H9 (cell line): ENCODE measurements at regions not wholly inside any gene's neighbourhood (a gene's known extent, or its start where the extent isn't known, plus 50 kb on each side); places are given as distances from the start of the nearest gene placed in this dataset.

ENCODE experiments used
- DNase-seq: peaks from one replicate; pipeline ENCODE4 v3.0.0-alpha.2; 2017
- H2AFZ ChIP-seq: one replicate; pipeline ENCODE4 v1.6.1; 2013; ENCODE audit warnings: mild to moderate bottlenecking, low read length, control low read depth, moderate library complexity
- H2AK5ac ChIP-seq: 2 replicates; pipeline ENCODE4 v1.6.1; 2013; ENCODE audit warnings: low read length, control low read depth, mixed read lengths; ENCODE audit not compliant: insufficient read length
- H2BK120ac ChIP-seq: one replicate; pipeline ENCODE4 v1.6.1; 2013; ENCODE audit warnings: low read depth, mild to moderate bottlenecking, low read length, control low read depth, inconsistent platforms; ENCODE audit not compliant: poor library complexity, severe bottlenecking
- H2BK12ac ChIP-seq: 2 replicates; pipeline ENCODE4 v1.6.1; 2013; ENCODE audit warnings: low read length, control low read depth, mixed read lengths, low read depth; ENCODE audit not compliant: insufficient read length
- H2BK15ac ChIP-seq: 2 replicates; pipeline ENCODE4 v1.6.1; 2013; ENCODE audit warnings: low read depth, low read length, control low read depth
- H2BK20ac ChIP-seq: one replicate; pipeline ENCODE4 v1.6.1; 2013; ENCODE audit warnings: low read depth, mild to moderate bottlenecking, low read length, control low read depth, inconsistent platforms; ENCODE audit not compliant: poor library complexity, severe bottlenecking
- H2BK5ac ChIP-seq: 2 replicates; pipeline ENCODE4 v1.6.1; 2013; ENCODE audit warnings: low read length, control low read depth, mixed read lengths; ENCODE audit not compliant: insufficient read length
- H3K14ac ChIP-seq: 2 replicates; pipeline ENCODE4 v1.6.1; 2013; ENCODE audit warnings: low read length, control low read depth; ENCODE audit not compliant: insufficient read depth
- H3K18ac ChIP-seq: 2 replicates; pipeline ENCODE4 v1.6.1; 2013; ENCODE audit warnings: low read depth, mild to moderate bottlenecking, mixed read lengths, low read length, control low read depth; ENCODE audit not compliant: insufficient read length
- H3K23ac ChIP-seq: 2 replicates; pipeline ENCODE4 v1.6.1; 2013; ENCODE audit warnings: low read length, control low read depth, mixed read lengths, low read depth; ENCODE audit not compliant: insufficient read length
- H3K23me2 ChIP-seq: 2 replicates; pipeline ENCODE4 v1.6.1; 2013; ENCODE audit warnings: low read depth, mild to moderate bottlenecking, mixed read lengths, low read length, control low read depth; ENCODE audit not compliant: insufficient read length, poor library complexity, severe bottlenecking
- H3K27ac ChIP-seq: 2 replicates; pipeline ENCODE4 v1.5.1; 2013; ENCODE audit warnings: low read length, control low read depth, mixed read lengths, low read depth; ENCODE audit not compliant: insufficient read length
- H3K27me3 ChIP-seq: 2 replicates; pipeline ENCODE4 v1.6.1; 2013; ENCODE audit warnings: low read length, control low read depth, inconsistent platforms; ENCODE audit not compliant: insufficient read depth
- H3K4ac ChIP-seq: 2 replicates; pipeline ENCODE4 v1.6.1; 2013; ENCODE audit warnings: low read depth, mild to moderate bottlenecking, control low read depth, inconsistent platforms, low read length, moderate library complexity
- H3K4me1 ChIP-seq: 2 replicates; pipeline ENCODE4 v1.6.1; 2013; ENCODE audit warnings: low read length, control low read depth, inconsistent platforms; ENCODE audit not compliant: insufficient read depth
- H3K4me2 ChIP-seq: 2 replicates; pipeline ENCODE4 v1.6.1; 2013; ENCODE audit warnings: low read length, control low read depth, mixed read lengths; ENCODE audit not compliant: insufficient read length, insufficient read depth
- H3K56ac ChIP-seq: 2 replicates; pipeline ENCODE4 v1.6.1; 2013; ENCODE audit warnings: low read depth, mild to moderate bottlenecking, mixed read lengths, low read length, control low read depth; ENCODE audit not compliant: insufficient read length
- H3K79me1 ChIP-seq: 2 replicates; pipeline ENCODE4 v1.6.1; 2013; ENCODE audit warnings: low read depth, mild to moderate bottlenecking, moderate library complexity, low read length, control low read depth, inconsistent platforms; ENCODE audit not compliant: insufficient read depth, poor library complexity, severe bottlenecking
- H3K79me2 ChIP-seq: 2 replicates; pipeline ENCODE4 v1.6.1; 2013; ENCODE audit warnings: low read length, control low read depth, inconsistent platforms; ENCODE audit not compliant: insufficient read depth
- H3K9ac ChIP-seq: 2 replicates; pipeline ENCODE4 v1.6.1; 2013; ENCODE audit warnings: low read length, control low read depth, mixed read lengths; ENCODE audit not compliant: insufficient read length; ENCODE audit errors: extremely low read depth
- H3K9me3 ChIP-seq: one replicate; pipeline ENCODE4 v1.6.1; 2013; ENCODE audit warnings: low read depth, low read length, inconsistent platforms; ENCODE audit not compliant: control insufficient read depth
- H3T11ph ChIP-seq: one replicate; pipeline ENCODE4 v1.6.1; 2013; ENCODE audit warnings: mild to moderate bottlenecking, low read length, control low read depth, inconsistent platforms
- H4K20me1 ChIP-seq: one replicate; pipeline ENCODE4 v1.6.1; 2013; ENCODE audit not compliant: control insufficient read depth, insufficient read length, insufficient read depth
- H4K5ac ChIP-seq: 2 replicates; pipeline ENCODE4 v1.6.1; 2013; ENCODE audit warnings: low read depth, mild to moderate bottlenecking, mixed read lengths, low read length, control low read depth; ENCODE audit not compliant: insufficient read length
- H4K8ac ChIP-seq: replicated peaks from 2 replicates; pipeline ENCODE4 v1.6.1; 2013; ENCODE audit warnings: low read length, control low read depth, mixed read lengths, low read depth; ENCODE audit not compliant: insufficient read length
- H4K91ac ChIP-seq: 2 replicates; pipeline ENCODE4 v1.6.1; 2013; ENCODE audit warnings: low read depth, mild to moderate bottlenecking, moderate library complexity, mixed read lengths, low read length, control low read depth; ENCODE audit not compliant: insufficient read length
- H3K27ac Mint-ChIP-seq, 3 experiments: 2 replicates in 2 of 3; 3 replicates in 1 of 3; pipeline ENCODE4 v1.8.0; 2020 to 2021; ENCODE audit warnings: mixed read lengths in 3 of 3, mild to moderate bottlenecking in 1 of 3, moderate library complexity in 1 of 3
- H3K27me3 Mint-ChIP-seq: 2 replicates; pipeline ENCODE4 v1.8.0; 2021; ENCODE audit warnings: low read depth, mild to moderate bottlenecking, moderate library complexity, mixed read lengths
- H3K36me3 Mint-ChIP-seq, 3 experiments: 2 replicates in 2 of 3; 3 replicates in 1 of 3; pipeline ENCODE4 v1.8.0; 2020 to 2021; ENCODE audit warnings: low read depth in 3 of 3, mixed read lengths in 3 of 3; ENCODE audit not compliant: insufficient read depth in 1 of 3
- H3K4me1 Mint-ChIP-seq, 2 experiments: 2 replicates each; pipeline ENCODE4 v1.8.0; 2020; ENCODE audit warnings: mixed read lengths in 2 of 2
- H3K4me3 Mint-ChIP-seq, 2 experiments: 2 replicates in 1 of 2; 3 replicates in 1 of 2; pipeline ENCODE4 v1.8.0; 2020 to 2021; ENCODE audit warnings: mild to moderate bottlenecking in 2 of 2, mixed read lengths in 2 of 2, moderate library complexity in 1 of 2
- H3K9me3 Mint-ChIP-seq, 2 experiments: 2 replicates in 1 of 2; 3 replicates in 1 of 2; pipeline ENCODE4 v1.8.0; 2020; ENCODE audit warnings: mild to moderate bottlenecking in 2 of 2, mixed read lengths in 2 of 2, moderate library complexity in 1 of 2
- TF ChIP-seq, protein P1 (sequence below): fragments of 200-600 bp; sonication (generic); conservative IDR thresholded peaks from 3 replicates; pipeline ENCODE4 v1.8.0; 2021; ENCODE audit warnings: antibody characterized with exemption, mild to moderate bottlenecking

DNA sequence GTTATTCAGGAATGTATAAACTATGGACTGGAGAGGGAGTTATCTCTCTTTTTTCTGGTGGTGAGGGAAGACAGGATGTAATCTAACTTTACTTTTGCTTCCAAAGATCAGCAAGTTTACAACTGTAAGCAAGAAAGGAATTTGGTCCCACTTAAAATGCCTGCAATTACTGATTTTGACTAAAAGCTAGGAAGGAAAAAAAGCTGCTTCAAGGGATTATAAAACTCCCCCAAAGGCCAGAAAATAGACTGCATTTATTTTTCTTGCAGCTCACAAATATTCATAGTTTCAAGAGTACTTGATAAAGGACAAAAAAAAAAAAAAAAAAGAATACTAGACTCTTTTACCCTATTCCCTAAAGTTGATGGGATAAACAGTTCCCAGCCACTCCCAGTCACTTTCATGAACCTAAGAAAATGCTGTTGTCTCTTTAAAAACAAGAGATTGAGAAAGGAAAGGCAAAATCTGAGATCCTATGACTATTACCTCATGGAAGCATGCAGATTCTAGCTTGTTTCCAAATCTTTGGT lies 128.7 kb upstream of the BMP4 start:
- H3K36me3 Mint-ChIP-seq: no peaks in the 10 kb centered on the region
- H3K9me3 Mint-ChIP-seq: no peaks in the 10 kb centered on the region; a peak in 1 of 5 replicates
- no peak overlapping the region for H3K27ac ChIP-seq
- no peak overlapping the region for H2BK5ac ChIP-seq
- H2BK12ac ChIP-seq: no peak overlapping the region
- no peaks in the 10 kb centered on the region for H3K27me3 Mint-ChIP-seq
- H3K18ac ChIP-seq: no peak overlapping the region
- H4K5ac ChIP-seq: no peak overlapping the region
- no peaks in the 10 kb centered on the region for H3K9me3 ChIP-seq
- no peak overlapping the region for H2AFZ ChIP-seq
- H3K79me1 ChIP-seq: no peaks in the 10 kb centered on the region
- H4K8ac ChIP-seq: no peak overlapping the region
- no peak overlapping the region for H2BK15ac ChIP-seq
- no peak overlapping the region for H2BK20ac ChIP-seq
- TF ChIP-seq, protein P1, sequence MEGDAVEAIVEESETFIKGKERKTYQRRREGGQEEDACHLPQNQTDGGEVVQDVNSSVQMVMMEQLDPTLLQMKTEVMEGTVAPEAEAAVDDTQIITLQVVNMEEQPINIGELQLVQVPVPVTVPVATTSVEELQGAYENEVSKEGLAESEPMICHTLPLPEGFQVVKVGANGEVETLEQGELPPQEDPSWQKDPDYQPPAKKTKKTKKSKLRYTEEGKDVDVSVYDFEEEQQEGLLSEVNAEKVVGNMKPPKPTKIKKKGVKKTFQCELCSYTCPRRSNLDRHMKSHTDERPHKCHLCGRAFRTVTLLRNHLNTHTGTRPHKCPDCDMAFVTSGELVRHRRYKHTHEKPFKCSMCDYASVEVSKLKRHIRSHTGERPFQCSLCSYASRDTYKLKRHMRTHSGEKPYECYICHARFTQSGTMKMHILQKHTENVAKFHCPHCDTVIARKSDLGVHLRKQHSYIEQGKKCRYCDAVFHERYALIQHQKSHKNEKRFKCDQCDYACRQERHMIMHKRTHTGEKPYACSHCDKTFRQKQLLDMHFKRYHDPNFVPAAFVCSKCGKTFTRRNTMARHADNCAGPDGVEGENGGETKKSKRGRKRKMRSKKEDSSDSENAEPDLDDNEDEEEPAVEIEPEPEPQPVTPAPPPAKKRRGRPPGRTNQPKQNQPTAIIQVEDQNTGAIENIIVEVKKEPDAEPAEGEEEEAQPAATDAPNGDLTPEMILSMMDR: no peak
- no peak overlapping the region for H3K23ac ChIP-seq
- H3K79me2 ChIP-seq: no peaks in the 10 kb centered on the region
- H3K14ac ChIP-seq: no peak overlapping the region
- H3K9ac ChIP-seq: no peak overlapping the region
- no peaks in the 10 kb centered on the region for H3K23me2 ChIP-seq
- no peak overlapping the region for H3K4ac ChIP-seq
- no peak overlapping the region for H4K91ac ChIP-seq
- H3K4me2 ChIP-seq: no peak overlapping the region
- no peak overlapping the region for H2BK120ac ChIP-seq
- H3K27ac Mint-ChIP-seq: no peak overlapping the region; a peak in 1 of 7 replicates
- peaks cover 11 to 14% of the 10 kb centered on the region in 2 experiments for H3K4me1 Mint-ChIP-seq
- no peaks in the 10 kb centered on the region for H4K20me1 ChIP-seq
- H3K56ac ChIP-seq: no peak overlapping the region
- no peak overlapping the region for H3T11ph ChIP-seq
- no peak overlapping the region for H3K4me3 Mint-ChIP-seq
- DNase-seq: no peak
- no peaks in the 10 kb centered on the region for H3K27me3 ChIP-seq
- H3K4me1 ChIP-seq: 0 out of 2 replicates have a peak, but pooled peaks cover 3% of the 10 kb centered on the region
- no peak overlapping the region for H2AK5ac ChIP-seq
